ENCODE measurements at regions not wholly inside any gene's neighbourhood (a gene's known extent, or its start where the extent isn't known, plus 50 kb on each side); places are given as distances from the start of the nearest gene placed in this dataset.

- TF ChIP-seq POLR2A (IDR thresholded peaks at IDR 0.05) (no peak), CTCF (IDR thresholded peaks at IDR 0.05) (no peak)
Measured at GRCh38 chr3:87949879-87950208, 109.0 kb downstream of the CGGBP1 start.
